Renal cortical epithelial cell (primary cell): ENCODE measurements at regions not wholly inside any gene's neighbourhood (a gene's known extent, or its start where the extent isn't known, plus 50 kb on each side); places are given as distances from the start of the nearest gene placed in this dataset.

Source experiments
- DNase-seq: peaks from one replicate; pipeline ENCODE4 v3.0.0-alpha.2; 2011; ENCODE audit warnings: low read depth

DNA sequence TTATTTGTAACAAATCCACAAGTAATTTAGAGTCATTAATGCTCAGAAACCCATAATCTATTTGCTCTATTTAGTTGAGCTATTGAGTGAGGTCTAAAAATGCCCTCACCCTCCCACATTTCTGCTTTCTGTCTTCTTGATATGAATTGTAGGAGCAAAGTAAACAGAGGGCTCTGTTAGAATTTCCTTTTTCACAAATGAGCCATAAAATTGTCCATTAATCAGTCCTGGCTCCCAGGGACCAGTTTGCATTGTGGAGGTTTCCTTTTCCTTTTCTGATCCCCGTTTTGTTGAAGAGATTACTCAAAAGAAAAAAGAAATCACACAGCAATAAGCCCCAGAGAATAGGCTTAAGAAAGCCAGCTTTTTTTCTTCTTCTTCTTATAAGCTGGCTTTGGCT is 476.7 kb downstream of the EPHA4 start:
- DNase-seq, result no peak

DNA sequence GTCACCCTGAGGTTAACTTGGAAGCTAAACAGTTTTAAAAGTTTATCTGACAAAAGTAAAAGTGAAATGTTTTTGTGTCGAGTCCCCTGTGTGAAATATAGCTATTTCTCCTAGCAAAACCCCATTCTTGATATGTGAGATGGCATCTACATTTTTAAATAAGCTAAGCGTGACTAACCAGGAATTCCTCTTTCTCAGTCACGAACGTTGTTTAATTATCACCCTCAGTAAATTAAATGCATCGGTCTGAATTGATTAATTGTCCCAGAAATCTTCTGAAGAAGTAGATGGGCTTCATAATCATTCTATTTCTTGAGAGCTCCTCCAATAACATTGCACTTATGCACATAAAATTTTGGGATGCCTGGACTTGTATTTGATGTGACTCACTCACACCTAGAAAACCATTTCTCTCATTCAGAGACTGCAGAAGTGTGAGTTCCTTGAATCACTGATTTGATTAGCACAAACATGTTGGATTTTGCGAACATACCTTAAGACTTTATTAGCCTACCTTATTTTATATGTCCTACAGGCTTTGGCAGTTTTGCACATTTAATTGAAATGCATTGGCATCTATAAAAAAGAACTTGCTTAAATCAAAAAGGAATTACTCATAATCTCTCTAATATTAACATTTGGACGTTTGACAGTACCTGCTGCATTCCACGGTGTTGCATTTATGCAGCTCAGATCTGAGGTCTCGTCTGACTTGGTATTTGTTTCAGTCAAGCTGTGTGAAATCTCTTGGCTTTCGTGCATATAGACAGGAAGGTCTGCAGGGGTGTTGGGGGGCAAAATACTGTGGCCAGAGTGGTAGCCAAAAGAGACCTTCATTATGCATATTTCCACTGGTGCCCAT is 475.2 kb downstream of the EPHA4 start:
- DNase-seq, result peak; percentile 63

DNA sequence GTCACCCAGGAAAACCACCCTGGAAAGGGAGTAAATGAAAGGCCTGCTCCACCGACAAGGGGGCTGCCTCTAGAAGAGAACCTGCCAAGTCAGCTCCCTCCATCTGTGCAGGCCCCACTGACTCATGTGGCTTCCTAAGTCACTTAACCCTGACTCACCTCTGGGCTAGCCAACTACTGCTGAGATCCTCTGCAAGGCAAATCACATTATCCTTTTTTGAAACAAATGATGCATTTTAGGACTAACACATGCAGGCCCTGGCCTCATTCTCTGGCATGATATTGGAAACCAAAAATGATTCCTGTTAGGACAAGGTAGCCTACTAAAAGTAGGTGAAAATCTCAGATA is 474.6 kb downstream of the EPHA4 start:
- peak; percentile 81 for DNase-seq

DNA sequence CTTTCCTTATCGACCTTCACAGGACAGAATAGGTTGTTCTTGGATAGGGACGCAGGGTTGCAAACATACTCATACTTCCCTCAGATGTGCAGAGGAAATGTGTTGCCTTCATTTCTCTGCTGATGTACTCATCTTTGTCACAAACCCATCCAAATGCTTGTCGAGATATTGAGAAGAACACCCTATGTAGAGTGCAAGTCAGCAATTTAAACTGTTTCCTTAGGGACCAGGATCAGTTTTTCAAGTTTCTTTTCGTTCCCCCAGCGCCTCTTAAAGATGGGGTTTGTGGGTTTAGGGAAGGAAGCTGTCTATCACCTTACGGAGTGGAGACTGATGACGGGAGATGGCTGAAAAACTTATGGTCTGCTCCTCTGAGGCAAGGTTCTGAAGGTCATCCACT is 474.2 kb downstream of the EPHA4 start:
- DNase-seq, result no peak

DNA sequence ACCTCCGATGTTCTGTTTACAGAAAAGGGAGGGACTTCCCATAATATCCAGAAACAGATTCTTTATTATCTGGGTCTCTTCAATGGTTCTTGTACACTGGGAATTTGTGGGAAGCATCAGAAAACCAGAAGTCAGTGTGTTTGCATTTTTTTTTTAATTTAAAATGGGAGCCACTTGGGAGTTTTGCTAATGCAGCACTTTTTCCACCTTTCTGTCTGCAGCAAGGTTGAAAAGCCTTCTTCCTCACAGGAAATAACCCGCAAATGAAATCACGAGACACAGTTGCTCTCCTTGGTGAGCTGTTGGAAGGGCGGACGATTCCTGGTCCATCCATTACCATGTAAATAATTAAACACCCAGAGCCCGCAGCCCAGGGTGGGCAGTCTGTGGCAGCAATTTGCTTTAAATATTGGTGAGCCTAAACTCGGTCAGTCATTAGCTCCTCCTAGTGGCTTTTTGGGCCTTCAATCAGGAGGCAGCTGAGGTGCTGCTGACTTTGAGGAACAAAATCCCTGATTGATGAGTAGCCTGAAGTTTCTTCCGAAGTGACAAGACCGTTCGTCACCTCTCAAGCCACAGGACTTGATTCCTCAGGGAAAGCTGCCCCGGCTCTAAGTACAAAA is 471.5 kb downstream of the EPHA4 start:
- peak; percentile 71 for DNase-seq

DNA sequence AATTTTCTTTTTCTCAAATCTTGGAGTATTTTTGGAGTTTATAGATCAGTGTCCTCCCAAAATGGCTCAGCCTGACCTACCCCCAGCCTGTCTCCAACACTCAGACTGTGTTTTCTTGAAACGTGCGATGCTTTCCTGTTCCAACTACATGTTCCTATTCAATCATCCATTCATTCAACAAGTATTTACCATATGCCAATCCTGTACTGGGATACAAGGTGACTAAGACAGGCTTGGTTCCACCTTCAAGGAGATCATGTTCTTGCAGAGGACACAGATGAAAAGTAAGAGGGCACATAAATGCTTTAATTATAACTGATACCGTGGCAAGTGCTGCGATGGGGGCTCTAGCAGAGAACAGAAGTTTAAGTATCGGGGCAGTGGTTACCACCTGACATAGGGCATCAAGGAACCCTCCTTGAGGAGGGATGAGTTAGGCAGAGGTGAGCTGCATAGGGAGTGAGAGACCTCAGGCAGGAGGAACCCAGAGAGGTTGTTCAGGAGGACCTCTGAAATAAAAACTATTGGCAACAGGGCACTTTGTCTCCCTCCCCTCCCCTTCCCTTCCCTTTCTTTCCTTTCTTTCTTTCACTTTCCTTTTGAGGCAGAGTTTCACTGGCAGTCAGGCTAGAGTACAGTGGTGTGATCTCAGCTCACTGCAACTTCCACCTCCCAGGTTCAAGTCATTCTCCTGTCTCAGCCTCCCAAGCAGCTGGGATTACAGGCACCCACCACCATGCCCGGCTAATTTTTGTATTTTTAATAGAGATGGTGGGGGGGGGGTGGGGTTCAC is 469.0 kb downstream of the EPHA4 start:
- no peak for DNase-seq

DNA sequence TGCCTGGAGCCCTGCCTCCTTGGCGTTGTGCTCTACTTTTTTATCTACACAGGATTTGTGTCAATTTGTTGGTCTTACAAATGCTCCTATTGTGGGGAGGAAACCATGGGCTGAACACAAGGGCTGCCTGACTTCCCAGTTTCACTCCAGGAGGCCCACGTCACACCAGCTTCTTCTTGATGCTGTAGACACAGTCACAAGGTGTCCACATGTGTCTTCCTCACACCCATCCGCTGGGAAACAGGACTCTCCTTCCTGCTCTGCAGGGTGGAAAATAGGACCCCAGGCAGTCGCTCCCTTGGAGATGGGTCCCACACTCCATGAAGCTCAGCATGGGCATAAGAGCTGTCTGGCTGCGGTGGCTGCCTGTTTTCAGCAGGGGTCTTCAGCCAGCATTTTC is 468.2 kb downstream of the EPHA4 start:
- no peak for DNase-seq

DNA sequence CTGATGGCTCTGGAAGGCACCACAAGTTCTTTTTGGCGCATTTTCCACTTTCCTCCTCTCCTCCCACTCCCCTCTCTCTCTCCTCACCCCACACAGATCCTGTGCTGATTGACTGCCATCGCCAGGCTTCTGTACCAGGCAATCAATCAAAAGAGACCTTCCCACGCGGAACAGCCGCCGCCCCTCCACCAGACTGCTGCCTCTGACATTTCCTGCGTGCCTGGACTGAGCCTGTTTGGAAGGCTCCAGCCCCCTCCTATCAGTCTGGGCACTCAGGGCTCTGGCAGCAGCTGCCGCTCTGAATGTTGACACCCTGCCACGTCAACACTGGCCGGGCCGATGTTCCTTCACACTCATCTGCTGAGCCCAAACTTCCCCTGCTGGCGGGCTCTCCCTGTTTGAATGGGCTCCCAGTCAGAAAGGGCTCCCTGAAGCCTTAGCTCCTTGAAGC is 467.7 kb downstream of the EPHA4 start:
- DNase-seq, result no peak

DNA sequence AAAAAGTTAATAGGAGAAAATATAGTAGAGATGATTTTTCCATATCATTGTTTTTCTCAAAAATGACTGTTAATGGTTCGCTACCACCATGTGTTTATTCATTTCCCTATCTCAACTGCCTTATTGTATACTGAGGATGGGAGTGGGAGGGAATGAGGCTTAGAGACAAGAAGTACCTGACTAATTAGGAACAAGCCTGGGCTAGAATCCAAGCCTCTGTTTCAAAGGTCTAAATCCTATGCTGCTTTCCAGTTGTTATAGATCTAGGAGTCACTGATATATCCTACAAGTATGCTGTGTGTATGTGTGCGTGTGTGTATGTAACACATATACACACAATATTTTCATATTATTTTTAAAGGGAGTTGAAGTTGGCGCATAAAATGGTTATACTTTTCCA is 465.9 kb downstream of the EPHA4 start:
- DNase-seq, result no peak

DNA sequence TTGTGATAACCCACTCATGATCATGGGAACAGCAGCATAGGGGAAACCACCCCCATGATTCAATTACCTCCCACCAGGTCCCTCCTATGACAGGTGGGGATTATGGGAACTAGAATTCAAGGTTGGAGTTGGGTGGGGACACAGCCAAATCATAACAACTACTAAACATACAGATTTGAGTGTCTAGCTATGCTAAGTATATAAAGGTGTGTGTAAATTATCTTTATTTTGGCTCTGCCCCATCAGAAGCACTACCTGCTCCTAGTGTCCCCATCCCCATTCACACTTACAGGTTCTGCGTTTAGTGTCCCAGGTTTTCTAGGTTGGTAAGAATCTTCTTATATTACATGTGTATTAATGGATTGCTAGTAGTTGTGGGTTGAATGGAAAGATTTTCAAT is 464.7 kb downstream of the EPHA4 start:
- DNase-seq, result no peak

DNA sequence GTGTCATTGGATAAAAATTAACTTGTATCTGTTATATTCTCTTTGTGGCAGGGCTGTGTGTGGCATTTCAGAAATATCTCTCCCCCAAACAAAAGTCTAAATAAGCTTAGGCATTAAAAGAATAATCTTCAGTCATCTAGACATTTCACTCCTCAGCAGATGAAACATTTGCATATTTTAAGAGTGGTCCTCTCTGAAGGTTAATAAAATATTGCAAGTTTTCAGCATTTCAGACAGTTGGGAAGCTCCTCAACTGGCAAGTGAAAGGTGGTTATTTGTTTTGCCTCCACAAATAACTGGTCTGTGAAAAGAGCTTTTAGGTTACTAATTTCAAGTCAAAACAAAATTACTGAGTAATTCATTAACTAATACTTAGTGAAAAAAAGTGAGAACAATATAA is 462.6 kb downstream of the EPHA4 start:
- DNase-seq, result peak; percentile 41

DNA sequence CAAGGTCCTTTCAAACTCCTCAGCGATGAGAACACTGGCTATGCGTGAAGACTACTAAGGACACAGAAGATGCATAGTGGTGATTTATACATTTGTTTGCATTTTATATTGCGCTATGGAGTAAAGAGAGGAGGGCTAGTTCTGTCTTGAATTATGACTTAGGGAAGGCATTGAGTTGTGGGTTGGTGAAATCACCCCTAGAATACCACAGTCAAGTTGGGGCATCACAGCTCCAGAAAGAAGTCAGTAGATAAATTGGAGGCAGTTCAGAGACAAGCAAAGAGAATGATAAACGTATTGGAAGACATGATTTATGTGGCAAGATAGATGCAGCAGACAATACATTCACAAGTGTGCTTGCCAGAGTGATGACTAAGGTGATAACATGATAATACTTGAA is 460.4 kb downstream of the EPHA4 start:
- no peak for DNase-seq

DNA sequence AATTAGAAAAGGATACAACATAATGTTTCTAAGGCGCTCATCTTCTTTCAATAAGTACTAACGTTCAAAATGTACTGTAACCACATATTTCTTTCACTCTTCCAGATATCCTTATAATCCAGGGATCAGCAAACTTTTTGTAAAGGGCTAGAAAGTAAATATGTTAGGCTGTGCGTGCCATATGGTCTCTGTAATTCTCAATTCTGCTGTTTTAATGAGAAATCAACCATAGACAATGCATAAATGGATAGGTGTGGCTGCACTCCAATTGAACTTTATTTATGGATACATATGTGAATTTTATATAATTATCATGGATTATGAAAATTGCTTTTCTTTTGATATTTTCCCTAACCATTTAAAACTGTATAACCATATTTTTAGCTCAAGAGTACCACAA is 459.4 kb downstream of the EPHA4 start:
- no peak for DNase-seq

DNA sequence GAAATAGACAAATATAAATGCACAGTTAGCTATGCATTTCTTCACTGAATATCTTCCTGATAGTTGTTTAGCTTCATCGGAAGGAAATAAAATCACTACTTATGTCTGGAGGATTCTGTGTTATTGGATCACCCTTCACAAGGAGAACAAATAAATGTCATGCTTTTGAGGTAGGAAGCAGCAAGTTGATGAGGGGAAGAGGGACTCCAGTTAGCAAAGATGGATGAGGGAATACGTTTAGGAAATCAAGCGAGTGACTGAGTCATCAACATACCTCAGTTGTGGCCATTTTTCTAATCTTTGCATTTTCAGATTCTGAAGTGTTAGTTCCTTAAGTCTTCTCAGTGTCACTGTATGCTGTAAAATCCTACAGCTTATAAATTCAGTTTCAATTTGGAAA is 456.2 kb downstream of the EPHA4 start:
- no peak for DNase-seq

DNA sequence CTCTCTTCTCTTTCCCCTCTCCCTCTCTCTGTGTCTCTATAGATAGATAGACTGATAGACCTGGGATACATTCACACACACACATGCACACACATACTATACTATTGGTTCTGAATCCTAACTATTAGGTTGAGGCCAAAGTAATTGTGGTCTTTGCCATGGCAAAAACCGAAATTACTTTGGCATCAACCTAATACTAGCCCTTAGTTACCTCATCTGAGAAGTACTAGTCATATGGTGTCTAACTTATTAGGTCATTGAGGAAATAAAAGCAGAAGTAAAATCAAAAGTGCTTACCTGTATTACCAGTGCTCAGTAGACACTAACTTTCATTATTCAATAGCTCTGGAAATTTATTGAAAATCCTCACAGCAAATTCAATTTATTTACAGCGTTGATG is 451.5 kb downstream of the EPHA4 start:
- DNase-seq, result no peak

DNA sequence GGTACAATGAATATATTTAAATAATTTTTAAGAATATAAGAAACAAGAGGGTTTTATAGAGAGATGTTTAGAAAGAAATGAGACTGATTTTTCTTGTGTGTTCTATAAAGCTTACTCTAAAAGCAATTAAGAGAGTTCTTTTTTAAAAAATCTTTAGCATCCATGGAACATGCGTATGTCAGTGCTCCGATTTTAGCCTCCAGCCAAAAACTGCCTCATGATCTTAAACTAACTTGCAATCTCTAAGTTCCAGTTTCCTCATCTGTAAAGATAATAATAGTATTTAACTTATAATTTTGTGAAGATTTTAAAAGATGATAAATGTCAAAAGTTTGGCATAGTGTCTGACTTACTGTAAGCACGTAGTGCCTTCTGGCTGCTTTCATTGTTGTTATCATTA is 448.7 kb downstream of the EPHA4 start:
- no peak for DNase-seq

DNA sequence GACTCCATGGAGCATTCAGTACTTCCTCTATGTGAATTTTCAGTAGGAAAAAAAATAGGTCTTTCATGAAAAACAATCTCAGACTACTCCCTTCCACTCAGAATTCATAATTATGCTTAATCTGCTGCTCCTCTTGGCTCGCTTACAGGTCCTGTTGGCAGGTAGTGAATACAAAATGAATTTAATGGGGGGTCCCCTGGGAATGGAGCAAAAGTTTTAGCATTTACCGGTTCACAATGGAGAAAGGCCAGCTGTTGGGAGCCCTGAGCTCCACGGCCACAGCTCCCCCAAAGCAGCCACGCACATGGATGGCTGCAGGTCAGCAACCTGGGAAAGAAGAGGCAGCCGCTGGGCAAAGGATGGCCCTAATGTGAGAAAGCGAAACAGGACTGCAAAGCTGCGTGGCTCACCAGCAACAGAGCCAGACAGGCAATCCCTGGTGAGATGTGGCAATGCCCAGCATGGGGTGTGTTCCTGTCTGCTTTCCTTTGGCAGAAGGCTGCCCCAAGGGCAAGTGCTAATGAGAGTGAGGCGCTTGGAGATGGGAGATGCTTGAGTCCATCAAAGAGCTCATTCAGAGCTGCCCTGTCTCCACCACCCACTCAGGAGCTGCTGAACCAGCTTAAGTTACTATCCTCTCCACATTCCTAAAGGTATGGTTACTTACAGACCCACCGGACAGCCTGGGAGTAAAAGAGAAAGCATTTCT is 447.4 kb downstream of the EPHA4 start:
- no peak for DNase-seq

DNA sequence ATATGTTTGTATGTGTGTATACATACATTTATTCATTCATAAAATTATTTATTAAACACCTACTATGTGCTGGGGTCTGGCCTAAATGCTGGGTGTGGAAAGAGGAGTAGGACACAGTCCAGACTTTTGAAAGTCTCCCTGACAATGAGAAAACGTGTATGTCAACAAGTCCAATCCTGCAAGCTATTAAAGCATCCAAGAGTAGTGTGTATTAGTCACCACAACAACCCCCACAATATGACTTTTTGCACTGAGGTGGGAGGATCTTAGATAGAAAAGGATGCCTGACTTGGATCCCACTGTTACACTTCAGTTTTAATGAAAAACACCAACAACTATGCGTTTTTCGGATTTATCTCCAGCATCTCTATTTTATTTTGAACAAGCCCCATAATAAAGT is 446.4 kb downstream of the EPHA4 start:
- peak; percentile 9 for DNase-seq

DNA sequence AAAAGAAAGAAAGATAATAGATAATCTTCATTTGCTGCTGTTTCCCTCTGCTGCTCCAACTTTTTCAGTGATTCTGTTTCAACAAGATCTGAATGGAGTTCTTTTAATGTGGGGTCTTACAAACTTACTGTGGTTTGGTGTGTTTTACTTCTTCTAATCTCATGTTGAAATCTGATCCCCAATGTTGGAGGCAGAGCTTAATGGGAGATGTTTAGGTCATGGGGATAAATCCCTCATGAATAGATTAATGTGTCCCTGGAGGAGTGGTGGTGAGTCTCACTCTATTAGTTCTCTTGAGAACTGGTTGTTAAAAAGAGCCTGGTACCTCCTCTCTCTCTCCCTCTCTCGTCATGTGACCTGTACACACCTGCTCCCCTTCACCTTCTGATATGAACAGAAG is 442.4 kb downstream of the EPHA4 start:
- no peak for DNase-seq

DNA sequence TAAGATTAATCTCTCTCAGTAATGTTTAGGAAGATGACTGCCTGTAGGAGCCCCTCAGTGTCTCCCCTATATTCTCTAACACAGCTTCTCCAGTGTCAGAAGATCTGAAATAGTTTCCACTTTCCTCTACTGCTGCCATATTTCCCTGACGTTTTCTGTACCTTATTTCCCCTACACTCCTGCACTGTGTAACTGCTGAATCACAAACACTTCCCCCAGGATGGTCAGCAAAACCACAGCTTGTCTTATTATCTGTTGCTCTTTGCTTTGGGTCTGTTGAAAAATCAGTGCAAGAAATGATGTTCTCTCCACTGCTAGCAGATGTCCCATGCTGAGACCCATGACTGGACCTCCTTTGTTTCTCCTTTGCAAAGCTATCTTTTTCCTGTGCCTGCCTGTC is 441.7 kb downstream of the EPHA4 start:
- DNase-seq, result no peak

DNA sequence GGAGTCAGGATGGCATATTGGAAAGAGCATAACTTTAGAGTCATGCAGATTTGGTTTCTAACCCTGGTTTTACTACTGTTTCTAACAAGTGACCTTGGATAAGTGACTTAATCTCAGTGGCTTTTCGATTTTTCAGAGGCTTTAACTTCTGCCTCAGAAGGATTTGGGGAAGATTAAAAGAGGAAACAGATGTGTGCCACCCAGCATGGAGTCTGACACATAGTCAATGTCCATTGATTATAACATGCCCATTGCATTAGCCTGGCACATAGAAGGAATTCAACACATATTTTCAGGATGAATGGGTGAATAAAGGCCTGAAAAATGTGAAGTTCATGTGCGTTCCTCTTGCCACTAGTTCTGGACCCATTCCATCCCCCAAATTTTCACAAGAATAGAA is 438.2 kb downstream of the EPHA4 start:
- no peak for DNase-seq

DNA sequence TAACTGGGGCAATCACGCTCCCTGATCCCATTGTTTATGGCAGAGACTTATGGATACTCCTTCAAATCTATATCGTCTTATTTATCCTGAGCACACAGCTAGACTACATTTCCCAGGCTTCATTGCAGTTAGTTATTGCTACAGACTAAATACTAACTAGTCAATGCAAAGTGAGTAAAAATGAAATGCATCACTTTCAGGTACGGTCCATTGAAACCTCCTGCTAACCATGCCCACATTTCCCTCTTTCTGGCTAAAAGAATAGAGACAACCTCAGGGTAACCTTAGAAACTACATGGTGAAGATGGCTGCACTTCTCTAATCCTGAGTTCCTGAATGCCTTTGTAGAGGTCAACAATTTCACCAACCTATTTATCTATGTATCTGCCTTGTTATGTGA is 437.4 kb downstream of the EPHA4 start:
- no peak for DNase-seq
